ENCODE measurements at regions not wholly inside any gene's neighbourhood (a gene's known extent, or its start where the extent isn't known, plus 50 kb on each side); places are given as distances from the start of the nearest gene placed in this dataset.

GRCh38 chr1:106978477-106979322, 77.8 kb upstream of the PRMT6 start:
- H3K36me3 ChIP-seq (replicated peaks): no peaks in the 10 kb centered on the region
- H3K27me3 ChIP-seq (ENCODE audit: low read depth): no peaks in the 10 kb centered on the region
- H3K4me1 ChIP-seq: no peaks in the 10 kb centered on the region
- in situ Hi-C loops (cut with MboI; ENCODE audit: low sequenced_read_pairs): no loop called here
- no peak overlapping the region for H3K4me3 ChIP-seq
- H3K9me3 ChIP-seq: no peaks in the 10 kb centered on the region
- no peak for DNase-seq (ENCODE audit: low spot score in 2 of 2)

- in situ Hi-C loops (cut with MboI; ENCODE audit: low sequenced_read_pairs): no loop called here
- H3K4me3 ChIP-seq: no peak overlapping the region
- DNase-seq (ENCODE audit: low spot score in 2 of 2): no peak
- no peaks in the 10 kb centered on the region for H3K4me1 ChIP-seq
- H3K36me3 ChIP-seq (replicated peaks): no peaks in the 10 kb centered on the region
- no peaks in the 10 kb centered on the region for H3K9me3 ChIP-seq
- H3K27me3 ChIP-seq (ENCODE audit: low read depth): no peaks in the 10 kb centered on the region
Observed at GRCh38 chr1:106979371-106979770, 77.1 kb upstream of the PRMT6 start.

- in situ Hi-C loops (cut with MboI; ENCODE audit: low sequenced_read_pairs): no loop called here
- no peaks in the 10 kb centered on the region for H3K9me3 ChIP-seq
Observed at GRCh38 chr1:106980121-106980520, 76.4 kb upstream of the PRMT6 start.

GRCh38 chr1:106984801-106985200, 71.7 kb upstream of the PRMT6 start:
- Histone ChIP-seq H3K4me3 (no peak overlapping the region), H3K36me3 (replicated peaks) (no peaks in the 10 kb centered on the region), H3K27me3 (ENCODE audit: low read depth) (no peaks in the 10 kb centered on the region), H3K9me3 (no peaks in the 10 kb centered on the region), H3K4me1 (no peaks in the 10 kb centered on the region)
- DNase-seq (ENCODE audit: low spot score in 2 of 2): no peak
- in situ Hi-C loops (cut with MboI; ENCODE audit: low sequenced_read_pairs): no loop called here

More at GRCh38 chr1:106980121-106980520, 76.4 kb upstream of the PRMT6 start:
- H3K4me3 ChIP-seq: no peak overlapping the region
- H3K36me3 ChIP-seq (replicated peaks): no peaks in the 10 kb centered on the region
- no peak for DNase-seq (ENCODE audit: low spot score in 2 of 2)
- no peaks in the 10 kb centered on the region for H3K27me3 ChIP-seq (ENCODE audit: low read depth)
- H3K4me1 ChIP-seq: no peaks in the 10 kb centered on the region

- in situ Hi-C loops (cut with MboI; ENCODE audit: low sequenced_read_pairs): no loop called here
- no peaks in the 10 kb centered on the region for H3K36me3 ChIP-seq (replicated peaks)
- no peaks in the 10 kb centered on the region for H3K9me3 ChIP-seq
- no peaks in the 10 kb centered on the region for H3K4me1 ChIP-seq
- H3K4me3 ChIP-seq: no peak overlapping the region
- no peaks in the 10 kb centered on the region for H3K27me3 ChIP-seq (ENCODE audit: low read depth)
- DNase-seq (ENCODE audit: low spot score in 2 of 2): no peak
Observed at GRCh38 chr1:106986603-106987002, 69.9 kb upstream of the PRMT6 start.

GRCh38 chr1:106995970-106996369, 60.5 kb upstream of the PRMT6 start:
- H3K36me3 ChIP-seq (replicated peaks): no peaks in the 10 kb centered on the region
- in situ Hi-C loops (cut with MboI; ENCODE audit: low sequenced_read_pairs): no loop called here
- no peaks in the 10 kb centered on the region for H3K27me3 ChIP-seq (ENCODE audit: low read depth)

GRCh38 chr1:106998431-106999002, 58.0 kb upstream of the PRMT6 start:
- DNase-seq (ENCODE audit: low spot score in 2 of 2): no peak
- Histone ChIP-seq H3K27me3 (ENCODE audit: low read depth) (no peaks in the 10 kb centered on the region), H3K4me3 (no peak overlapping the region), H3K36me3 (replicated peaks) (no peaks in the 10 kb centered on the region), H3K9me3 (no peaks in the 10 kb centered on the region), H3K4me1 (no peaks in the 10 kb centered on the region)
- in situ Hi-C loops (cut with MboI; ENCODE audit: low sequenced_read_pairs): no loop called here

More at GRCh38 chr1:106995970-106996369, 60.5 kb upstream of the PRMT6 start:
- DNase-seq (ENCODE audit: low spot score in 2 of 2): no peak
- Histone ChIP-seq H3K4me1 (no peaks in the 10 kb centered on the region), H3K4me3 (no peak overlapping the region), H3K9me3 (no peaks in the 10 kb centered on the region)

GRCh38 chr1:107000902-107001301, 55.6 kb upstream of the PRMT6 start:
- Histone ChIP-seq H3K4me3 (no peak overlapping the region), H3K9me3 (no peaks in the 10 kb centered on the region), H3K4me1 (no peaks in the 10 kb centered on the region), H3K27me3 (ENCODE audit: low read depth) (no peaks in the 10 kb centered on the region), H3K36me3 (replicated peaks) (no peaks in the 10 kb centered on the region)
- in situ Hi-C loops (cut with MboI; ENCODE audit: low sequenced_read_pairs): no loop called here
- DNase-seq (ENCODE audit: low spot score in 2 of 2): no peak

- no peaks in the 10 kb centered on the region for H3K27me3 ChIP-seq (ENCODE audit: low read depth)
- no peaks in the 10 kb centered on the region for H3K4me1 ChIP-seq
- no peak overlapping the region for H3K4me3 ChIP-seq
- no peaks in the 10 kb centered on the region for H3K36me3 ChIP-seq (replicated peaks)
- in situ Hi-C loops (cut with MboI; ENCODE audit: low sequenced_read_pairs): no loop called here
- no peaks in the 10 kb centered on the region for H3K9me3 ChIP-seq
- DNase-seq (ENCODE audit: low spot score in 2 of 2): no peak
Observed at GRCh38 chr1:107003972-107004371, 52.5 kb upstream of the PRMT6 start.

GRCh38 chr1:107004421-107004820, 52.1 kb upstream of the PRMT6 start:
- H3K4me3 ChIP-seq: no peak overlapping the region
- DNase-seq (ENCODE audit: low spot score in 2 of 2): no peak
- in situ Hi-C loops (cut with MboI; ENCODE audit: low sequenced_read_pairs): no loop called here
- H3K27me3 ChIP-seq (ENCODE audit: low read depth): no peaks in the 10 kb centered on the region
- H3K9me3 ChIP-seq: no peaks in the 10 kb centered on the region
- H3K4me1 ChIP-seq: no peaks in the 10 kb centered on the region
- H3K36me3 ChIP-seq (replicated peaks): no peaks in the 10 kb centered on the region

Measured in HAP-1 (cell line).